ENCODE measurements at regions not wholly inside any gene's neighbourhood (a gene's known extent, or its start where the extent isn't known, plus 50 kb on each side); places are given as distances from the start of the nearest gene placed in this dataset.

DNA sequence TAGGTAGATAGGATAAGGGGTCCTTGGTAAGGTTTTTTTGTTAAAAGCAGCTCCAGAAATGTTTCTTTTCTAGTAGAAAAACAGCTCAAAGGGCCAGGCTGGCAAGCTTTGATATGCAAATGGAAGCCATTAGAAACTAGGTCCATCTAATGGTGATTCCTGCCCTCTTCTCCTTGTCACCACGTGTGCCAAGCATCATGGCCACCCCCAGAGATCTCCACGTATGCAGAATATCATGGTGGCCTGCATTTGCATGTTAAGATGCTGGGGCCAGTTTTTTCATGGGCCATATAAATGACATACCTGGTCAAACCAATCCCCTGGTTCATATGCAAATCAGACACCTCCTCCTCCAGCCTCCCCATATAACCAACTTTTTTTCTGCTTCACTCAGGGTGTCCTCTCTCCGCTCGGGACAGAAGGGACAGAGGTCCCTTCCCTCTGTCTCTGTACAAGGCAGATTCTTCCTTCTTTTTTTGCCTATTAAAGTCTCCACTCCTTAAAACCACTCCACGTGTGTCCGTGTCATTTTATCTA is 1335.9 kb downstream of the UQCRFS1 start:
- Mint-ChIP-seq H3K27me3 (ENCODE audit: unreplicated experiment) (peaks cover 6% of the 10 kb centered on the region), H3K4me1 (ENCODE audit: unreplicated experiment) (no peaks in the 10 kb centered on the region), H3K4me3 (ENCODE audit: unreplicated experiment) (no peak overlapping the region), H3K36me3 (ENCODE audit: low read depth, unreplicated experiment) (no peaks in the 10 kb centered on the region), H3K9me3 (ENCODE audit: unreplicated experiment) (peaks cover 18% of the 10 kb centered on the region), H3K27ac (ENCODE audit: unreplicated experiment) (no peak overlapping the region)
- TF ChIP-seq, protein P1, sequence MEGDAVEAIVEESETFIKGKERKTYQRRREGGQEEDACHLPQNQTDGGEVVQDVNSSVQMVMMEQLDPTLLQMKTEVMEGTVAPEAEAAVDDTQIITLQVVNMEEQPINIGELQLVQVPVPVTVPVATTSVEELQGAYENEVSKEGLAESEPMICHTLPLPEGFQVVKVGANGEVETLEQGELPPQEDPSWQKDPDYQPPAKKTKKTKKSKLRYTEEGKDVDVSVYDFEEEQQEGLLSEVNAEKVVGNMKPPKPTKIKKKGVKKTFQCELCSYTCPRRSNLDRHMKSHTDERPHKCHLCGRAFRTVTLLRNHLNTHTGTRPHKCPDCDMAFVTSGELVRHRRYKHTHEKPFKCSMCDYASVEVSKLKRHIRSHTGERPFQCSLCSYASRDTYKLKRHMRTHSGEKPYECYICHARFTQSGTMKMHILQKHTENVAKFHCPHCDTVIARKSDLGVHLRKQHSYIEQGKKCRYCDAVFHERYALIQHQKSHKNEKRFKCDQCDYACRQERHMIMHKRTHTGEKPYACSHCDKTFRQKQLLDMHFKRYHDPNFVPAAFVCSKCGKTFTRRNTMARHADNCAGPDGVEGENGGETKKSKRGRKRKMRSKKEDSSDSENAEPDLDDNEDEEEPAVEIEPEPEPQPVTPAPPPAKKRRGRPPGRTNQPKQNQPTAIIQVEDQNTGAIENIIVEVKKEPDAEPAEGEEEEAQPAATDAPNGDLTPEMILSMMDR (IDR thresholded peaks at IDR 0.05; ENCODE audit: unreplicated experiment), result no peak
- no peak for DNase-seq (ENCODE audit: low spot score)

DNA sequence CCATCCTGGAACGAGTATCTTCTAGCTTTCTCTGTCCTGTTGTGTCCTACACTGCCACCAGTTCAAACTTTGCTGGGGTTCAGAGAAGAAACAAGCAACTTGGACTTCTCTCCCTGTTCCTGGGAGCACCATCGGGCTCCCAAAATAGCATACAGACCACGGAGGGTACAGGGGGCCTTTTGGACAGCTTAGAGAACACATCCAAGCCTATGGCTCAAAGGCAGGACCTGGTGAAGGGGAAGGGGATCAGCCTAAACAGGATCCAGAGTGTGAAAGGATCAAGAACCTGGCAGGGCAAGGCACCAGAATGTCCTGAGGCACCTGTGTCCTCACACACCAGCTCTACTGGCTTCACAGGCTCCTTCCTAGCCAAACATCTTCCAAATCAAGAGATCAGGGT is 1336.5 kb downstream of the UQCRFS1 start:
- Mint-ChIP-seq H3K27ac (ENCODE audit: unreplicated experiment) (no peak overlapping the region), H3K4me1 (ENCODE audit: unreplicated experiment) (no peaks in the 10 kb centered on the region), H3K36me3 (ENCODE audit: low read depth, unreplicated experiment) (no peaks in the 10 kb centered on the region), H3K27me3 (ENCODE audit: unreplicated experiment) (peaks cover 6% of the 10 kb centered on the region), H3K4me3 (ENCODE audit: unreplicated experiment) (no peak overlapping the region), H3K9me3 (ENCODE audit: unreplicated experiment) (peaks cover 18% of the 10 kb centered on the region)
- TF ChIP-seq, protein P1 (IDR thresholded peaks at IDR 0.05; ENCODE audit: unreplicated experiment), result no peak
- no peak for DNase-seq (ENCODE audit: low spot score)

DNA sequence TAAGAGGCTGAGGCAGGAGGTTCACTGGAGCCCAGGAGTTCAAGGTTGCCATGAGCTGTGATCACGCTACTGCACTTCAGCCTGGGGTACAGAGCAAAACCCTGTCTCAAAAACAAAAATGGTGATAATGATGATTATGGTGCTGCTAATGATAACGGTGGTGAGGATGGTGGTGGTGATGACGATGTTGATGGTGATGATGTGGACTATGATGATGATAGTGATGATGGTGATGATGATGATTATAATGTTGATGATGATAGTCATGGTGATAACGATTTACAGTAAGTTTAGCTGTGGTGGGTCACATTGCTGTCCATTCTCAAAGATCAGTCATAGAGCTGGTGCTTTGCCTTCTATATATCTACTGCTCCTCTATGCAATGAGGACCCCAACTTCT is 1340.6 kb downstream of the UQCRFS1 start:
- TF ChIP-seq, protein P1 (IDR thresholded peaks at IDR 0.05; ENCODE audit: unreplicated experiment), result no peak
- H3K4me1 Mint-ChIP-seq (ENCODE audit: unreplicated experiment), result no peaks in the 10 kb centered on the region
- H3K36me3 Mint-ChIP-seq (ENCODE audit: low read depth, unreplicated experiment), result no peaks in the 10 kb centered on the region
- H3K4me3 Mint-ChIP-seq (ENCODE audit: unreplicated experiment), result no peak overlapping the region
- H3K9me3 Mint-ChIP-seq (ENCODE audit: unreplicated experiment), result peaks cover 21% of the 10 kb centered on the region
- H3K27ac Mint-ChIP-seq (ENCODE audit: unreplicated experiment), result no peak overlapping the region
- H3K27me3 Mint-ChIP-seq (ENCODE audit: unreplicated experiment), result peaks cover 2% of the 10 kb centered on the region
- DNase-seq (ENCODE audit: low spot score), result no peak

DNA sequence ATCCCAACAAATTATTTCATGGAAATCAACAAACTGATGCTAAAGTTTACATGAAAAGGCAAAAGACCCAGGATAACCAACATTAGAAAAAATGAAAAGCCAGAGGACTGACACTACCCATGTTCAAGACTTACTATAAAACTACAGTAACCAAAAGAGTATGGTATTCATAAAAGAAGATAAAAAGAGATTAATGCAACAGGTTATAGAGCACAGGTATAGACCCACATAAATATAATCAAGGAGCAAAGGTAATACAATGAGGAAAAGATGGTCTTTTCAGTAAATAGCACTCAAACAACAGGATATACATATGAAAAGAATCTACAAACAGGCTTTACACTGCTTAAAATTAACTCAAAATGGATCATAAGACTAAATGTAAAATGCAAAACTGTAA is 1342.7 kb downstream of the UQCRFS1 start:
- TF ChIP-seq, protein P1 (IDR thresholded peaks at IDR 0.05; ENCODE audit: unreplicated experiment), result no peak
- Mint-ChIP-seq H3K4me3 (ENCODE audit: unreplicated experiment) (no peak overlapping the region), H3K27me3 (ENCODE audit: unreplicated experiment) (no peaks in the 10 kb centered on the region), H3K4me1 (ENCODE audit: unreplicated experiment) (no peaks in the 10 kb centered on the region), H3K27ac (ENCODE audit: unreplicated experiment) (no peak overlapping the region), H3K9me3 (ENCODE audit: unreplicated experiment) (peaks cover 26% of the 10 kb centered on the region), H3K36me3 (ENCODE audit: low read depth, unreplicated experiment) (peaks cover 5% of the 10 kb centered on the region)
- DNase-seq (ENCODE audit: low spot score), result no peak

DNA sequence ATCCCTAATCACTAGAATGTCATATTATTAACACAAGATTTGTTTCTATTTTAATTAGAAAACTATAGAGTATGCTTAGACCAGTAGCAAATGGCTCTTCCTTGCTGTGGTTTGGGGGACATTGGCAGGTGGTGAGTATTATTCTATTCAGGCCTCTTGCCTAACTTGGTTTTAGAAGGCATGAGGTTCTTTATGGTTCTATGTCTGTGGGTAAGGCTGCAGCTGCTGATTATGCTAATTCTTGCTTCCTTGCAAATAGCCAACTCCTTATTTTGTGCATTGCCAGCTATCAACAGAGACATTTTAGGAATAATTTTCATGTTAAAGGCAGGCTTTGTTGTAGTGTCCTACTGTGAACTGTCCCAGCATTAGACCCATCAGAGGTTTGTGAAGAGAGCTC is 1344.9 kb downstream of the UQCRFS1 start:
- H3K4me1 Mint-ChIP-seq (ENCODE audit: unreplicated experiment), result no peaks in the 10 kb centered on the region
- no peak overlapping the region for H3K27ac Mint-ChIP-seq (ENCODE audit: unreplicated experiment)
- TF ChIP-seq, protein P1 (IDR thresholded peaks at IDR 0.05; ENCODE audit: unreplicated experiment), result no peak
- no peak overlapping the region for H3K4me3 Mint-ChIP-seq (ENCODE audit: unreplicated experiment)
- H3K36me3 Mint-ChIP-seq (ENCODE audit: low read depth, unreplicated experiment), result peaks cover 5% of the 10 kb centered on the region
- H3K27me3 Mint-ChIP-seq (ENCODE audit: unreplicated experiment), result no peaks in the 10 kb centered on the region
- peaks cover 26% of the 10 kb centered on the region for H3K9me3 Mint-ChIP-seq (ENCODE audit: unreplicated experiment)
- DNase-seq (ENCODE audit: low spot score), result no peak
